Left lung (tissue), 4 donors: ENCODE measurements at regions not wholly inside any gene's neighbourhood (a gene's known extent, or its start where the extent isn't known, plus 50 kb on each side); places are given as distances from the start of the nearest gene placed in this dataset.
"Not testable (repeated sequence)": the region's sequence is repeated elsewhere in the genome, so short reads cannot be mapped to it uniquely, and the experiment has no call there.

ENCODE experiments used
- ATAC-seq: fragments of 200-7000 bp; cut with Tn5 transposase; one replicate; pipeline ENCODE4 v1.9.1; 2020; ENCODE audit warnings: moderate library complexity
- DNase-seq, 4 donors: peaks; one replicate each; pipeline ENCODE4 v3.0.0-alpha.2; 2013 to 2020
- H3K27ac ChIP-seq, 2 donors: fragments of 200-600 bp; sonication (generic) in 1 of 2; one replicate each; pipeline versions ENCODE4 v1.5.0 to v1.8.0; 2020 to 2021
- H3K27me3 ChIP-seq, 2 donors: fragments of 200-600 bp; sonication (generic) in 1 of 2; one replicate each; pipeline versions ENCODE4 v1.5.0 to v1.8.0; 2020 to 2021
- H3K36me3 ChIP-seq, 2 donors: fragments of 200-600 bp; sonication (generic) in 1 of 2; one replicate each; pipeline versions ENCODE4 v1.5.0 to v1.8.0; 2020 to 2021
- H3K4me1 ChIP-seq, 2 donors: fragments of 200-600 bp; one replicate each; pipeline ENCODE4 v1.8.0; 2021
- H3K4me3 ChIP-seq, 2 donors: fragments of 200-600 bp; sonication (generic) in 1 of 2; one replicate each; pipeline versions ENCODE4 v1.5.0 to v1.8.0; 2020 to 2021; ENCODE audit warnings: mild to moderate bottlenecking in 1 of 2
- H3K9me3 ChIP-seq, 2 donors: fragments of 200-600 bp; sonication (generic) in 1 of 2; one replicate each; pipeline versions ENCODE4 v1.5.0 to v1.8.0; 2020 to 2021
- intact Hi-C, 2 donors: fragments of 100-400 bp; cut with DNase I; formaldehyde crosslinking; loops; one replicate each; pipeline versions ENCODE4 v1.11.2 to v1.14.2; 2022
- TF ChIP-seq, protein P1 (sequence below), 2 donors: fragments of 200-600 bp; sonication (generic) in 1 of 2; IDR thresholded peaks; one replicate each; pipeline versions ENCODE4 v1.5.0 to v1.8.0; 2021; ENCODE audit warnings: antibody characterized with exemption in 2 of 2
- donor health status: DM: no; HTN: yes; CAD: no.
- donor health status: DM: no; HTN: no; CAD: no.

DNA sequence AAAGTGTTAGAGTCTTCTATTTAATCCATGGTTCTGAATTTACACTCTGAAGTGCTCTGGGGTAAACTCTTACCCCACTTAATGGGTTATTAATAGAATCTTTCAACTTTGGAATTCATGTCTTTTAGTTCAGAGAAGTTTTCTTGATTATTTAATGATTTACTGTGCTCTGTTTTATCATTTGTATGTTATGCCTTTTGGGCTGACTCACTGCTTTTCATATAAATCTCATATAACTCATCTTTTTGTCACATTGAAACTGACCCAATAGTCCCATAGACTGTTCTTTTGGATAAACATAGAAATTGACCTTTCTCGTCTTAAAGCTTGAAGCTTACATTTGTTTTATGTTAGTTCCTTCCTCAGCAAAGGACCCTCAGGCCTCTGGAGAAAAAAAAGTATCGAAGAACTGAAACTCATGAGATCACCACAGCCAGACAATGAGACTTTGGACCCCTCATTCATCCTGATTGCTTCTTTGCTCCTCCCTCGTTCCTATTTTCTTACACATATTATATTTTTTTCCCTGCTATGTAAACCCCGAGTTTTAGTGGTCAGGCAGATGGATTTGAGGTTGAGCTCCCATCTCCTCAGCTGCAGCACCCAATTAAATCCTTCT lies 229.1 kb upstream of the CBLB start:
- TF ChIP-seq, protein P1, sequence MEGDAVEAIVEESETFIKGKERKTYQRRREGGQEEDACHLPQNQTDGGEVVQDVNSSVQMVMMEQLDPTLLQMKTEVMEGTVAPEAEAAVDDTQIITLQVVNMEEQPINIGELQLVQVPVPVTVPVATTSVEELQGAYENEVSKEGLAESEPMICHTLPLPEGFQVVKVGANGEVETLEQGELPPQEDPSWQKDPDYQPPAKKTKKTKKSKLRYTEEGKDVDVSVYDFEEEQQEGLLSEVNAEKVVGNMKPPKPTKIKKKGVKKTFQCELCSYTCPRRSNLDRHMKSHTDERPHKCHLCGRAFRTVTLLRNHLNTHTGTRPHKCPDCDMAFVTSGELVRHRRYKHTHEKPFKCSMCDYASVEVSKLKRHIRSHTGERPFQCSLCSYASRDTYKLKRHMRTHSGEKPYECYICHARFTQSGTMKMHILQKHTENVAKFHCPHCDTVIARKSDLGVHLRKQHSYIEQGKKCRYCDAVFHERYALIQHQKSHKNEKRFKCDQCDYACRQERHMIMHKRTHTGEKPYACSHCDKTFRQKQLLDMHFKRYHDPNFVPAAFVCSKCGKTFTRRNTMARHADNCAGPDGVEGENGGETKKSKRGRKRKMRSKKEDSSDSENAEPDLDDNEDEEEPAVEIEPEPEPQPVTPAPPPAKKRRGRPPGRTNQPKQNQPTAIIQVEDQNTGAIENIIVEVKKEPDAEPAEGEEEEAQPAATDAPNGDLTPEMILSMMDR (IDR thresholded peaks at IDR 0.05): no peak
- intact Hi-C loops: no loop called here
- H3K27me3 ChIP-seq: no peaks in the 10 kb centered on the region
- DNase-seq (no peak), ATAC-seq (peak; percentile 13)
- H3K36me3 ChIP-seq: no peaks in the 10 kb centered on the region
- H3K4me1 ChIP-seq: no peaks in the 10 kb centered on the region
- H3K9me3 ChIP-seq: peaks cover 0 to 5% of the 10 kb centered on the region in 2 donors
- no peak overlapping the region for H3K27ac ChIP-seq
- no peak overlapping the region for H3K4me3 ChIP-seq

DNA sequence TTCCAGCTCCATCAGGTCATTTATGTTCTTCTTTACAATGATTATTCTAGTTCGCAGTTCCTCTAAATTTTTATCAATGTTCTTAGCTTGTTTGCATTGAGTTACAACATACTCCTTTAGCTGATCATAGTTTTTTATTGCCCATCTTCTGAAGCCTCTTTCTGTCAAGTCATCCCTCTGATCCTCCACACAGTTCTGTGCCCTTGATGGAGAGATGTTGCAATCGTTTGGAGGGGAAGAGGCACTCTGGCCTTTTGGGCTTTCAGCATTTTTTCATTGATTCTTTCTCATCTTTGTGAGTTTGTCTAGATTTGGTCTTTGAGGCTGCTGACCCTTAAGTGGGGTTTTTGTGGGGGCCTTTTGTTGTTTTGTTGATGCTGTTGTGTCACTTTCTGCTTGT lies 234.6 kb upstream of the CBLB start:
- ATAC-seq (no peak), DNase-seq (no peak)
- no peaks in the 10 kb centered on the region for H3K27me3 ChIP-seq
- H3K9me3 ChIP-seq: peaks cover 0 to 8% of the 10 kb centered on the region in 2 donors
- no peaks in the 10 kb centered on the region for H3K4me1 ChIP-seq
- H3K36me3 ChIP-seq: no peaks in the 10 kb centered on the region
- intact Hi-C loops: no loop called here
- TF ChIP-seq, protein P1 (IDR thresholded peaks at IDR 0.05): no peak
- H3K4me3 ChIP-seq: no peak overlapping the region
- H3K27ac ChIP-seq: no peak overlapping the region

DNA sequence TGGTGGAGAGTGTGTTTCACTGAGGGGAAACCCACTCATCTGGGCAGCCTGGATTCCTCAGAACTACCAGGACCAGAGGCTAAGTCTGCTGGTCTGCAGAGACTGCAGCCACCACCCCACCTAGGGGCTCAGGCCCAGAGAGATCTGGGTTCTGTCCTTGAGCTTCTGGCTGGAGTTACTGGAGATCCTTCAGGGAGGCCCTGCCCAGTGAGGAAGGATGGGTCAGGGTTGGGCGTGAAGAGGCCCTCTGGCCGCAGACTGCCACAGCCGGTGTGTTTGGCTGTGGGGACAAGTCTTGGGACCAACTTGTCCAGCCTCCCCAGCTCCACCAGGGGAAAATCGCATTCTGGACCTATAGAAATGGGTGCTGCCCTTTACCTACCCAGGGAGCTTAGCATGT lies 235.3 kb upstream of the CBLB start:
- intact Hi-C loops: no loop called here
- H3K27ac ChIP-seq: no peak overlapping the region
- H3K4me1 ChIP-seq: no peaks in the 10 kb centered on the region
- peak in 1 of 4 donors; percentile 32 for DNase-seq
- ATAC-seq: no peak
- no peaks in the 10 kb centered on the region for H3K27me3 ChIP-seq
- H3K36me3 ChIP-seq: no peaks in the 10 kb centered on the region
- H3K4me3 ChIP-seq: no peak overlapping the region
- TF ChIP-seq, protein P1 (IDR thresholded peaks at IDR 0.05): no peak
- peaks cover 0 to 7% of the 10 kb centered on the region in 2 donors for H3K9me3 ChIP-seq

DNA sequence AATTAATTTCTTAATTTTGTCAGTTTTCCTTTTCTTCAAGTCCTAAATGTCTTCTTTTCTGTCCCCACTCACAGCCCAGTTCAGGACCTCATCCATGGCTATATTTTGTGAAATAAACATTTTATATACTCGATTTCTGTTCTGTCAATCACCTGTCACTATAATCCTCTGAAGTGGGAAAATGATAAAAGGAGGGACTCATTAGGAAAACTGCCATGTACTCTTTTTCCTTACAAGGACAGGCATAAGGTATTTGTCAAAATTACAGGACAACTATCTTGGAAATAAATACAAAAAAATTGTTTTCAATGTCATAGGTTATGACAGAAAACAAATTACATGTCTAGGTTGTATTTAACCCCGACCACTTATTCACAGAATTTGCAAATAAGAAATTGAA lies 240.1 kb upstream of the CBLB start:
- H3K4me1 ChIP-seq: no peaks in the 10 kb centered on the region
- no peak overlapping the region for H3K4me3 ChIP-seq
- no peaks in the 10 kb centered on the region for H3K27me3 ChIP-seq
- ATAC-seq (no peak), DNase-seq (no peak)
- H3K9me3 ChIP-seq: no peaks in the 10 kb centered on the region
- H3K36me3 ChIP-seq: no peaks in the 10 kb centered on the region
- TF ChIP-seq, protein P1 (IDR thresholded peaks at IDR 0.05): no peak
- intact Hi-C loops: no loop called here
- H3K27ac ChIP-seq: no peak overlapping the region

DNA sequence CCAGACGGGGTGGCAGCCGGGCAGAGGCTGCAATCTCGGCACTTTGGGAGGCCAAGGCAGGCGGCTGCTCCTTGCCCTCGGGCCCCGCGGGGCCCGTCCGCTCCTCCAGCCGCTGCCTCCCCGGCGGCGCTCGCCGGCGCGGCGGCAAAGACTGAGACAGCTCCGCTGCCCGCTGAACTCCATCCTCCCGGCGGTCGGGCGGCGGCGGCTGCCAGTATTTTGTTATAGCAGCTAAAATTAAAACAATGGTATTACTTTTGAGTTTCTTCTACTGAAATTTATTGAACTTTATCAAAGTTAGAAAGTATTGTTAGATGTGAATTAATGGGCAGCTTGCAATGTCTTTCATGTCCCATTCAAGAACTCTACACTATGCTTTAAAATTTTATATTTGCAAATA lies 243.7 kb upstream of the CBLB start:
- H3K4me3 ChIP-seq, H3K27me3 ChIP-seq, H3K36me3 ChIP-seq, H3K4me1 ChIP-seq, H3K9me3 ChIP-seq, ATAC-seq, H3K27ac ChIP-seq, intact Hi-C loops: not testable (repeated sequence)
- peak in 1 of 4 donors; percentile 36 for DNase-seq

DNA sequence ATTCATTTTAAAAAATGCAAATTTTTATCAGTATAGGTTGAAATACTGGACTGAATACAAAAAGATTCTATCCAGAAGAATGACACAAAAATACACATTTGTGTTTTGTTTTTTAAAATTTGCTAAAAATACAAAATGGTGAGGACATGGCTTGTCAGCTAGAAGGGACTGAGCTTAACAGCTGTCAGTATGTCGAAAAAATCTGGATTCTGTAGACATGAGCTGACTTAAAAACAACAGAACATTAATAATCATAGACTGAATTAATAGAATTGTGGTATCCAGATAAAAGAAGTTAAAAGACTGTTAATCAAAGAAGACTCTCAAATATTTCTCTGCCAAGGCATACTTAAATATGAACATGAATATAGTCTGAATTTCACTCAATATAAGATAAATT lies 244.9 kb upstream of the CBLB start:
- Histone ChIP-seq H3K36me3 (no peaks in the 10 kb centered on the region), H3K27ac (no peak overlapping the region), H3K27me3 (no peaks in the 10 kb centered on the region), H3K4me1 (no peaks in the 10 kb centered on the region), H3K9me3 (no peaks in the 10 kb centered on the region), H3K4me3 (no peak overlapping the region)
- intact Hi-C loops: no loop called here
- no peak for ATAC-seq
- TF ChIP-seq, protein P1 (IDR thresholded peaks at IDR 0.05): no peak
- DNase-seq: no peak
